ENCODE measurements at regions not wholly inside any gene's neighbourhood (a gene's known extent, or its start where the extent isn't known, plus 50 kb on each side); places are given as distances from the start of the nearest gene placed in this dataset.
"Not testable (repeated sequence)": the region's sequence is repeated elsewhere in the genome, so short reads cannot be mapped to it uniquely, and the experiment has no call there.

DNA sequence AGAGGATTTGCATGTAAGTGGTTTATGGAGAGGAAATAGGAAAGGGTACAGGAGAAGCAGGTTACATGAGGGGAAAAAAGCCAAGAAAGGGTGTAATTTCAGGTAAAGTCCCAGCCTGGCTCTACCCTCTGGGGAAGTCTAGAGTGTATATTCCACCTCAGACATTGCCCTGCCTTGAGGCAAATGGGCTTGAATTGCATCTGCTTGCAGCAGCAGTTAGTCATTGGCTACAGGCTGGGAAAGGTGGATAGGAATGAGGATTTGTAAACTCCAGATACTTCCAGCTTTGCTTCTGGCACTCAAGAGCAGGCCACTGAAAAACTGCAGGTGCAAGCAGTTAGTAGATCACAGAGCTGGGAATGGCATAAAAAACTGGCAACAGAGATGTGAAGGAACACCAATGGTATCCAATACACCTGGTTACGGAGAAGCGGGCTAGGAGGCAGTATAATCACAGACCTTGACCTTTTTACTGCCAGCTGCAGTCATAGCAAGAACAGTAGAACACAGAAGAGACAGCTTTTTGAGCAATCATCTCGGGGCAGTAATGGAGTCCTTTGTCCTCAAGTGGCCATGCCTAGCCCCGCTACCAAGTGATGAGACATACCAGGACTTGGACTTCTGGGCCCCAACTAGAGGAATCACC, 226.9 kb upstream of the NRIP1 start:
- Histone ChIP-seq H3K27ac (replicated peaks in 1 of 4) (no peak overlapping the region), H3K27me3 (no peaks in the 10 kb centered on the region), H3K9me3 (no peaks in the 10 kb centered on the region), H3K4me1 (peaks cover 0 to 5% (median 0%) of the 10 kb centered on the region in 4 donors), H3K36me3 (no peaks in the 10 kb centered on the region), H3K4me3 (no peak overlapping the region)
- DNase-seq (ENCODE audit: extremely low spot score): no peak
- intact Hi-C loops (cut with DNase I): no loop called here
- TF ChIP-seq, protein P1, sequence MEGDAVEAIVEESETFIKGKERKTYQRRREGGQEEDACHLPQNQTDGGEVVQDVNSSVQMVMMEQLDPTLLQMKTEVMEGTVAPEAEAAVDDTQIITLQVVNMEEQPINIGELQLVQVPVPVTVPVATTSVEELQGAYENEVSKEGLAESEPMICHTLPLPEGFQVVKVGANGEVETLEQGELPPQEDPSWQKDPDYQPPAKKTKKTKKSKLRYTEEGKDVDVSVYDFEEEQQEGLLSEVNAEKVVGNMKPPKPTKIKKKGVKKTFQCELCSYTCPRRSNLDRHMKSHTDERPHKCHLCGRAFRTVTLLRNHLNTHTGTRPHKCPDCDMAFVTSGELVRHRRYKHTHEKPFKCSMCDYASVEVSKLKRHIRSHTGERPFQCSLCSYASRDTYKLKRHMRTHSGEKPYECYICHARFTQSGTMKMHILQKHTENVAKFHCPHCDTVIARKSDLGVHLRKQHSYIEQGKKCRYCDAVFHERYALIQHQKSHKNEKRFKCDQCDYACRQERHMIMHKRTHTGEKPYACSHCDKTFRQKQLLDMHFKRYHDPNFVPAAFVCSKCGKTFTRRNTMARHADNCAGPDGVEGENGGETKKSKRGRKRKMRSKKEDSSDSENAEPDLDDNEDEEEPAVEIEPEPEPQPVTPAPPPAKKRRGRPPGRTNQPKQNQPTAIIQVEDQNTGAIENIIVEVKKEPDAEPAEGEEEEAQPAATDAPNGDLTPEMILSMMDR (IDR thresholded peaks at IDR 0.05): no peak
- 94% methylated on average over 4 of the region's 4 CpGs for WGBS

DNA sequence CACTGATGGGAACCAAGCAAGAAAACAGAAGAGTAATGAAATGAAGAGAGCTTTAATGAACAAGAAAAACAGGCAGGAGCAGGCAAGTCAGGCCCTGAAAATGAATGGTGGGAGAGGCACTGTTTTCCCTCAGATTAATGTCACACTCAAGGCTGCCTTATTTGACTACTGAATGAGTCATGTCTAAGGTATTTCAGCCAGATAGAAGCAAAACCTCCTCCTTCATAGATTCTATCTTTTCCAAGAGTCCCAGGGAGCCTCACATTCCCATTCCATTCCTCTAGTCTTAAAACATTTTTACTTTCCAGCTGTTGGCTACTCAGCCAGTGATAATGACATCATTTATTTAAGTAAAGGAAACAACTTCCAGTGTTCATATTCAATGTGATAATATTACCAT, 228.4 kb upstream of the NRIP1 start:
- intact Hi-C loops (cut with DNase I): no loop called here

DNA sequence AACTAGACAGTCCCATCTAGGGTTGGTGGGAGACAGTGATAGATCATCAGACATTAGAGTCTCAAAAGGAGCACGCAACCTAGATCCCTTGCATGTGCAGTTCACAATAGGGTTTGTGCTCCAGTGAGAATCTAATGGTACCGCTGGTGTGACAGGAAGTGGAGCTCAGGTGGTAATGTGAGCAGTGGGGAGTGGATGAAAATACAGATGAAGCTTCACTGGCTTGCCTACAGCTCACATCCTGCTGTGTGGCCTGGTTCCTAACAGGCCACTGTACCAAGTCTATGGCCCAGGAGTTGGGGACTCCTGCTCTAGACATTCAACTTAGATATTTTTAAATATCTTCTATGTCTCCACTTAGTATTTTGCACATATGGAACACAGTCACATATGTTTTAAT, 231.1 kb upstream of the NRIP1 start:
- intact Hi-C loops (cut with DNase I): no loop called here
- no peaks in the 10 kb centered on the region for H3K9me3 ChIP-seq
- DNase-seq (ENCODE audit: extremely low spot score): no peak
- WGBS: 78% methylated on average over 2 of the region's 2 CpGs
- H3K27ac ChIP-seq (replicated peaks in 1 of 4): no peak overlapping the region
- no peak overlapping the region for H3K4me3 ChIP-seq
- H3K36me3 ChIP-seq: no peaks in the 10 kb centered on the region
- TF ChIP-seq EP300 (IDR thresholded peaks at IDR 0.05) (no peak), POLR2A (IDR thresholded peaks at IDR 0.05; ENCODE audit: low read depth) (no peak), POLR2AphosphoS5 (IDR thresholded peaks at IDR 0.05) (no peak)
- TF ChIP-seq, protein P1 (IDR thresholded peaks at IDR 0.05): no peak
- no peaks in the 10 kb centered on the region for H3K27me3 ChIP-seq
- H3K4me1 ChIP-seq: peaks cover 0 to 5% (median 2%) of the 10 kb centered on the region in 4 donors

More for the DNA sequence above, 228.4 kb upstream of the NRIP1 start:
- H3K4me3 ChIP-seq: no peak overlapping the region
- DNase-seq (ENCODE audit: extremely low spot score): no peak
- TF ChIP-seq POLR2AphosphoS5 (IDR thresholded peaks at IDR 0.05) (no peak), POLR2A (IDR thresholded peaks at IDR 0.05; ENCODE audit: low read depth) (no peak), EP300 (IDR thresholded peaks at IDR 0.05) (no peak)
- TF ChIP-seq, protein P1 (IDR thresholded peaks at IDR 0.05): no peak
- H3K9me3 ChIP-seq: no peaks in the 10 kb centered on the region
- peaks cover 0 to 5% (median 0%) of the 10 kb centered on the region in 4 donors for H3K4me1 ChIP-seq
- H3K36me3 ChIP-seq: no peaks in the 10 kb centered on the region
- H3K27me3 ChIP-seq: no peaks in the 10 kb centered on the region
- H3K27ac ChIP-seq (replicated peaks in 1 of 4): no peak overlapping the region

GRCh38 chr21:15297824-15298223, 233.0 kb upstream of the NRIP1 start:
- no peaks in the 10 kb centered on the region for H3K27me3 ChIP-seq
- DNase-seq (ENCODE audit: extremely low spot score): no peak
- H3K9me3 ChIP-seq: no peaks in the 10 kb centered on the region
- no peak overlapping the region for H3K4me3 ChIP-seq
- H3K27ac ChIP-seq (replicated peaks in 1 of 4): no peak overlapping the region
- no peaks in the 10 kb centered on the region for H3K36me3 ChIP-seq
- intact Hi-C loops (cut with DNase I): loop anchor here (1.0 kb wide), 1 partner anchor 8 kb away; no protein-coding TSS in a partner anchor
- TF ChIP-seq POLR2A (IDR thresholded peaks at IDR 0.05; ENCODE audit: low read depth): no peak
- no peak for TF ChIP-seq EP300 (IDR thresholded peaks at IDR 0.05)
- TF ChIP-seq, protein P1 (IDR thresholded peaks at IDR 0.05): no peak
- TF ChIP-seq POLR2AphosphoS5 (IDR thresholded peaks at IDR 0.05): no peak
- peaks cover 0 to 11% (median 4%) of the 10 kb centered on the region in 4 donors for H3K4me1 ChIP-seq

- Histone ChIP-seq H3K27me3 (no peaks in the 10 kb centered on the region), H3K4me3 (no peak overlapping the region), H3K27ac (replicated peaks in 1 of 4) (no peak overlapping the region), H3K36me3 (no peaks in the 10 kb centered on the region), H3K4me1 (peaks cover 0 to 7% (median 4%) of the 10 kb centered on the region in 4 donors), H3K9me3 (no peaks in the 10 kb centered on the region)
- DNase-seq (ENCODE audit: extremely low spot score): no peak
- intact Hi-C loops (cut with DNase I): no loop called here
- 75% methylated on average over 4 of the region's 4 CpGs for WGBS
- TF ChIP-seq, protein P1 (IDR thresholded peaks at IDR 0.05): no peak
- TF ChIP-seq EP300 (IDR thresholded peaks at IDR 0.05): no peak
- no peak for TF ChIP-seq POLR2A (IDR thresholded peaks at IDR 0.05; ENCODE audit: low read depth)
- TF ChIP-seq POLR2AphosphoS5 (IDR thresholded peaks at IDR 0.05): no peak
Observed at GRCh38 chr21:15298306-15298705, 233.5 kb upstream of the NRIP1 start.

DNA sequence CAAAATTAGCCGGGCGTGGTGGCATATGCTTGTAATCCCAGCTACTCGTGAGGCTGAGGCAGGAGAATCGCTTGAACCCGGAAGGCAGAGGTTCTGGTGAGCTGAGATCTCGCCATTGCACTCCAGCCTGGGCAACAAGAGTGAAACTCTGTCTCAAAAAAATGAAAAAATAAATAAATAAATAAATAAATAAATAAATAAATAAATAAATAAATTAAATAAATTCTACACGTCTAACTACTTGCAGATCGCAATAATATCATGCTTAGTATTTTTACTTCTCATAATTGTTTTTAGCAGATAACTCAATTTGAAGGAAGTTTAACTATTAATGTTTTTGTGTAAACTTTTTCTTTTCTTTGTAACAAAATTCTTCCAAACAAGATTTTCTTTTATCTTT, 234.0 kb upstream of the NRIP1 start:
- H3K36me3 ChIP-seq; H3K4me3 ChIP-seq; intact Hi-C loops (cut with DNase I); H3K4me1 ChIP-seq; DNase-seq (ENCODE audit: extremely low spot score); H3K27me3 ChIP-seq; H3K9me3 ChIP-seq; H3K27ac ChIP-seq (replicated peaks in 1 of 4): not testable (repeated sequence)
- 88% methylated on average over 8 of the region's 8 CpGs for WGBS

Measured in esophagus muscularis mucosa (tissue), 4 donors.